Putamen (tissue), 1 donor: ENCODE measurements at regions not wholly inside any gene's neighbourhood (a gene's known extent, or its start where the extent isn't known, plus 50 kb on each side); places are given as distances from the start of the nearest gene placed in this dataset.
"Not testable (repeated sequence)": the region's sequence is repeated elsewhere in the genome, so short reads cannot be mapped to it uniquely, and the experiment has no call there.

Experiments used
- DNase-seq: peaks from one replicate; pipeline ENCODE4 v3.0.0-alpha.2; 2016; ENCODE audit warnings: low spot score

DNA sequence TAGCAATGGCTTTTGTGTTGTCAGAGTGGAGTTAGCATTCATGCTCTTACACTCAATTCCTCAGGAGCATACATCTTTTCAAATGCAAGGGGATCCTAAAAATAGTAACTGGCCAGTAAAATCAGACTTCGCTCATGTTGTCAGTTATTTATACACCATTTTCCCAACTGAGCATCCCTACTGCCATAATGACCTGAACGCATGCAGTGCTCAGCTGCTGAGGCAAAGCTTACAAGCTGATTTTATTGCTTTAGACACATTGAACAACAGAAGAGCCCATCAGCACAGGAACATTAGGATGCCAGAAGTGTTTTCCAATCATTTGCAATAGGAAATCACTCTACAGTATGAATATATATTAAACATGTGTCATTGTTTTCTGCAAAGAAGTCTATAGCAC, 689.7 kb upstream of the BCHE start:
- DNase-seq = no peak

- DNase-seq = no peak
Observed at GRCh38 chr3:166522017-166522416, 684.8 kb upstream of the BCHE start.

- no peak for DNase-seq
Observed at GRCh38 chr3:166519443-166519842, 682.2 kb upstream of the BCHE start.

DNA sequence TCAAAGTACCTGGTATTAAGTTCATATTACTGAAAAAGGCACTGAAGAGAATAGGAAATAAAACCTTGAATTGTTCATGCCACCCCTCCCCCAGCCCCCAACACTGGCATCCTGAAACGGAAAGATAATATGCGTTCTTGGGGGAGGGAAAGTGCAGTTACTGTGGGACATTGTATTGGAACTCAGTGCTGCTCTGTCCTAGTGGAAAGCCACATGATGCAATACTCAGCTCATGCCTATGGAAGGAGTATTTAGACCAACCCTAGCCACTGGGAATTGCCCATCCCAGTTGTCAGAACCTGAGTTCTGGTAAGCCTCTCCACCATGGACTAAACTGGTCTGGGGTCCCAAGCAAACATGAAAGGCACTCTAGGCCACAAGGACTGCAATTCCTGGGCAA, 680.8 kb upstream of the BCHE start:
- DNase-seq = no peak

DNA sequence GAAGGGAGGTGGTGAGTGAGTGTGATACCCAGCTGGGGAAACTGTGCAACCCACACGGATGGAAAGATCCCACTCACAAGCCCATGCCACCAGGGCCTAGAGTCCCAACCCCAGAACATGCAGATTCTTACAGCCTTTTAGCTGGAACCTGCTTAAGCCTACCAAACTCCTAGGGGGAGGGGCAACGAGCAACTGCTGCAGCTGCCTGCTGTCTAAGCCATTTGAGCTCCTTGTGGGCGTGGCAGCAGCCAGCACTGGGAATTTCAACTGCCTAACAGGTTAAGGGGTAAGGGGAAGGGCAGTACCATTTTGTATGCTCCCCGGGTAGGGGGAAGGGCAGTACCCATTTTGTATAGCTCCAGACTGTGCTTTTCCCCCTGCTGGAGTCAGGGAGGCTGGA, 673.2 kb upstream of the BCHE start:
- no peak for DNase-seq

DNA sequence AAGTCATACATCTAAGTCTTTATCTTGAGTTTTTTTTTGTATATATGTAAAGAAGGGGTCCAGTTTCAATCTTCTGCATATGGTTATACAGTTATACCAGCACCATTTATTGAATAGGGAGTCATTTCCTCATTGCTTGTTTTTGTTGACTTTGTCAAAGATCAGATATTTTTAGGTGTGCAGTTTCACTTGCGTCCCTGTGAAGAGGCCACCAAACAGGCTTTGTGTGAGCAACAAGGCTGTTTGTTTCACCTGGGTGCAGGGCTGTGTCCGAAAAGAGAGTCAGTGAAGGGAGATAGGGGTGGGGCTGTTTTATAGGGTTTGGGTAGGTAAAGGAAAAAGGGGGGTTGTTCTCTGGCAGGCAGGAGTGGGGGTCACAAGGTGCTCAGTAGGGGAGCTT, 663.2 kb upstream of the BCHE start:
- DNase-seq = not testable (repeated sequence)

GRCh38 chr3:166499636-166500035, 662.4 kb upstream of the BCHE start:
- no peak for DNase-seq

DNA sequence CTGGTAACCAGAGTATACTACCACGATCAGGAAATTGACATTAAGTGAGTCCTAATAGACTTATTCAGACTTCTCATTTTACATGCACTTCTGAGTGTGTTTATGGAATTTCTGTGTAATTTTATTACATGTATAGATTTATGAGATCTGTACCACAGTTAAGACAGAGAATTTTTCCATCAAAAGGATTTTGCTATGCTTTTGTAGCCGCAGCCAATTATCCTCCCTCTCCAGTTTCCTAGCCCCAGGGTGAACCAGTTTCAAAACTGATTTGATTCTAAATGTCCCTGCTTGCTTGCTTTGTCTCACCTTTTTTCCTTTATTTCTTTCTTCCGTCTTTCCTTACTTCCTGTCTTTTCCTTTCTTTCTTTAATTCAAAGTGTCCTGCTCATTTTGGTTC, 661.2 kb upstream of the BCHE start:
- DNase-seq = no peak

- DNase-seq = no peak
Observed at GRCh38 chr3:166489826-166490225, 652.6 kb upstream of the BCHE start.

DNA sequence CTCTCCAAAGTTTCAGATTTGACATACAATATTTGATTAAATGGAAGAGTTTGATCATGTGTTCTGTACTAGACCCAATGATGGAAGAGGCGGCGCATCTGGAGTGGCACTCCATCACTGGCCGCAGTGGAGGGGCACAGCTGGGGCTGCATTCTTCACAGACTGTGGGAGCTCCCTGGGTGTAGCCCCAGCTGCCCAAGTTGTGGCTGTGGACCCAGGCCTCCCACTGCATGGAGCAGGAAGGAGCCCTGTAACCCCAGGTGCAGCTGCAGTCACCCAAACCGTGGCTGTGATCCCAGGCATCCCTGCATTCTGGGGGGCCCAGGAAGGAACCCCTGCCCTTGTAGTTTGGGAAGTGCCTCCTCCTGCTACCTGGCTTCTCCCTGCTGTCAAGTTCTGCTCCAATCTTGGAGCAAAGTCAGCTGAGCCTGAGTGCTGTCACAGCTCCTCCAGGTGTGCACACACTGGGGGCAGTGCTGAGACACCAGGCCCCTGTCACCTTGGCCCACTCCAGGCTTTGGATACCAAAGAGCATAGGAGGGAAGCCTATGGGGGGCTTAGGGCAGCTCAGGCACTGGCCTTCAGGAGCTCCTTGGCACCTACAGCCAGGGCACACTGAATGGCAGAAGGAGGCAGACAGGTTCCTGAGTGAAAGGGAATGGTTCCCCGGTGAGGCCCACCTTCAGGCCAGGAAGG, 651.9 kb upstream of the BCHE start:
- DNase-seq = no peak

- DNase-seq = no peak
Observed at GRCh38 chr3:166484470-166484869, 647.2 kb upstream of the BCHE start.

DNA sequence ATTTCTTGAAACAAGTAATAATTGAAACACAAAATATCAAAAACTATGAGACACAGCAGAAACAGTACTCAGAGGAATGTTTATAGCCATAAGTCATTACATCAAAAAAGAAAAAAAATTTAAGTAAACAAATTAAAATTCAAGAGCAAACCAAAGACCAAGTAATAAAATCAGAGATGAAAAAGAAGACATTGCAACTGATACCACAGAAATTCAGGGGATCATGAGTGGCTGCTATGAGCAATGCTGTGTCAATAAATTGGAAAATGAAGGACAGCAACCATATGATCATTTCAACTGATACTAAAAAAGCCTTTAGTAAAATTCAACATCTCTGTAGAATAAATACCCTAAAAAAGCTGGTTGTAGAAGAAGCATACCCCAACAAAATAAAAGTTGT, 644.1 kb upstream of the BCHE start:
- DNase-seq = no peak

DNA sequence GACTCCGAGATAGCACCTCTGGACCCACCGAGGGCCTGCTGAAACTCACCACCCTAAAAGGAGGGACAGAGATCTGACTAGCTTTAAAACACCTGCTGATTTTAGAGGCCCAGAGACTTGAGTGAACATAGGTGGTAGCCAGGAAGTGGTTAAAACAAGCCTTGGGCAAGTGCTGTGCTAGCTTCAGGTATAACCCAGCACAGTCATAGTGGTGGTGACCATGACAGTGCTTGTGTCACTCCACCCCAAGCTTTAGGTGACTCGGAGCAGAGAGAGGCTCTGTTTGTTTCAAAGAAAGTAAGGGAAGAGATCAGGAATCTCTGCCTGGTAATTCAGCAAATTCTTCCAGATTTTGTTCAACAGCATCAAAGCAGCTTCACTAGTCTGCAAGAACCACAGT, 641.1 kb upstream of the BCHE start:
- DNase-seq = no peak

GRCh38 chr3:166473501-166473900, 636.3 kb upstream of the BCHE start:
- no peak for DNase-seq

GRCh38 chr3:166472015-166472414, 634.8 kb upstream of the BCHE start:
- no peak for DNase-seq

DNA sequence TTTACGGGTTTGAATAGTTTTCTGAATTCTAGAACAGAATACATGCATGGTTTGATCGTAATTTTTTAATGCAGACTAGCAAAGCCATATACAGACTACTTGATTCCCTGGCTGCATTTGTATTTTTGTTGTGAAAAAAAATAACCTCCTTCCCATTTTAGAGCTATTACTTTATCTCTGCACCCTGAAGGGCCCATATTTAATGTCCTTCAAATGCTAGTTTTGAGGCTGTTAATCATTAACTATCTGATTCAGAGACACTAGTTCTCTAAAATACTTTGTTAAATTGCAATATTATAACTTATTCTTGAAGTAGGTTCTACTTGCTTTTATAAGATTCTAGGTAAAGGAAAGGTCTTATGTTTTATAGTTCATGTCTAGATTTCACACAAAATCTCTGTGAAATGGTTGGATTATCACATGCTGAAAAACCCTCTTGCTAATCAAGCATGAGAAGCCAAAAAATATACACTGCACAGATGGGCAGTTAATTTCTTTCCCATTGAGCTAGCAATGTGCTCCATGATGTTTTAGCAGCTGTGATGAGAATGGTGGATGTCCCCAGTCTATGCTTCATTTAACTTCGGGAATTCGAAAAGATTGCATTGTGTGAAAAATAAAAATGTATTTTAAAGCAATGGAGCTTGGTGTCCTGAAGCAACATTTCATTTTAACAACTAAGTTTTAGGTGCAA, 634.0 kb upstream of the BCHE start:
- DNase-seq = no peak

DNA sequence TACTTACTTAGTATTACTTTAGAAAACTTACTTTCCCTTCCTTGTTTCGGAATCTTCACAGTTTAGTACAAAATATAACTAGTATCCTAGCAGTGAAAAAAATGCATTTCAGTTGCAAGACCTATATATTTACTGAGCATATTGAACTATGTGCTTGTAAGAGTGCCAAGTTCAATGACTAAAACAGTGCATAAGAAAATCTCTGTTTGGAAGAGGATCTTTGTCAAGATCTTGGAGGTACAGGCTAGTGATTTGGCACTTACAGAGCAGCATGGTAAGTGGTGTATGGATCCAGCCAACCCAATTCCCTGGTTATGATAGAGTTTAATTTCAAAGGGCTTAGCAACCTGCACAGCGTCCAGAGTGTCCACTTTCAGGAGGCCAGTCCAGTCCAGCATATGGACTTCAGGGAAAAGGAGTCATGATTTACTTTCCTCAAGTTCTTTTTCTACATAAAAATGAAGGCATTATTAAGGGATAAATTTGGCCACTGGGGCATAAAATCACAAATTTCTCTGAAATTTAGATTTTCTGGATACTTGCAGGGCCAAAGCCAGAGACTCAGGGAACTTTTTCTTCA, 625.8 kb upstream of the BCHE start:
- no peak for DNase-seq

GRCh38 chr3:166461626-166462025, 624.4 kb upstream of the BCHE start:
- no peak for DNase-seq

DNA sequence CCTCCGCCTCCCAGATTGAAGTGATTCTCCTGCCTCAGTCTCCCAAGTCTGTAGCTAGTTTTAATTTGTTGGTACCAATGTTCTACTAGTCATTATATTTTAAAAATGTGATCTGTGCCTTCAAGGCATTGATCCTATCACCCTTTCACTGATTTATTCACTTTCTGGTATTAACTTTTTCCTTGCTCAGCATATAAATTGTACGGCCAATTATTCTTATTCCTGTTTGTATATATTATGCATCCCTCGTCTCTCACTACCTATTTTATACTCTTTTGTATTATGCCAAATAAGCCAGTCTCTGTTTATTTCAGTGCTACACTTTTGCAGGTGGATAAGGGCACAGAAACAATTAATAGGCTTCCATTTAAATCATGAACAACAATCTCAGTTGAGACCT, 620.2 kb upstream of the BCHE start:
- no peak for DNase-seq

DNA sequence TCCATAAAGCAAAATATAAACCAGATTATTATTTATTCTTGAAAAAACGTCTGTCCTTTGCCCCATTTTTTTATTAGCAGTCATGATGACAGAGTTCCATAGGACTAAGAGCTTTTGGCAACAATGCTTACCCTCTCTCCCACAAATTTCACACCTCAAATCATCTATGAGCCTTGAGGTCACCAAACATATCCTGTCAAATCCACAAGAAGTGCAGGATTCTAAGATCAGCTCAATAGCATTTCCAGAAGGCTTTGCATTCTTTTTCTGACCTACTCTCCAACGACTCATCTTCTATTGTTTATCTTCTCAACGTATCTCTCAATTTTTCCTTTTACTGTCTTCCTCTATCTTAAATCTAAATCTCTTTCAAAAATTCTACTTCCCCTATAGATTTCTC, 619.1 kb upstream of the BCHE start:
- no peak for DNase-seq

DNA sequence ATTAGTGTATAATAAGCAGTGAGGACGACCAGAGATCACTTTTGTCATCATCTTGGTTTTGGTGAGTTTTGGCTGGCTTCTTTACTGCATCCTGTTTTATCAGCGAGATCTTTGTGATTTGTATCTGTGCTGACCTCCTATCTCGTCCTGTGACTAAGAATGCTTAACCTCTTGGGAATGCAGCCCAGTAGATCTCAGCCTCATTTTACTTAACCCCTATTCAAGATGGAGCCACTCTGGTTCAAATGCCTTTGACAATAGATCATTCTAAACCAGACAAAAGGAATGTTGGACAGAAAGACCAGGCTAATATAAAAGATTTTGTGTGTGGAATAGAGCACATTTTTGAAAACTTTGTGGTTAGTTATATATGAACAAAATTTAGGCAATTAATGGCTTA, 618.5 kb upstream of the BCHE start:
- DNase-seq = no peak

DNA sequence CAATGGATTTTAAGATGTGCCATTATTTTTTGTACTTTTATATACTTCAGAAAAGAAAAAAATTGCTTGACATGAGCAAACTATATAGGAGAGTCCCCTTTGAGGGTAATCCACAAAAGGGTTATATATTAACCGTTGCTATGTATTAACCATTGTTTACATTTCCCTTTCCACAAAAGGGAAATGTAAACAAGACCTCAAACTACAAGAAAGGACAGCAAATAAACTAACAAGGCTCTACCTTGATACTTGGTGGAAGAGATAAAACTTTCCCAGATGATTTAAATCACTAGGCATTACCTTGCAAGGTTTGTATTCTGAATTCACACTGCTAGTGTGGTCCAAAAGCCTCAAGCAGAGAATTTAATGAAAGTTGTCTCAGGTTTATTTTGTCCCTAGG, 616.3 kb upstream of the BCHE start:
- DNase-seq = no peak

DNA sequence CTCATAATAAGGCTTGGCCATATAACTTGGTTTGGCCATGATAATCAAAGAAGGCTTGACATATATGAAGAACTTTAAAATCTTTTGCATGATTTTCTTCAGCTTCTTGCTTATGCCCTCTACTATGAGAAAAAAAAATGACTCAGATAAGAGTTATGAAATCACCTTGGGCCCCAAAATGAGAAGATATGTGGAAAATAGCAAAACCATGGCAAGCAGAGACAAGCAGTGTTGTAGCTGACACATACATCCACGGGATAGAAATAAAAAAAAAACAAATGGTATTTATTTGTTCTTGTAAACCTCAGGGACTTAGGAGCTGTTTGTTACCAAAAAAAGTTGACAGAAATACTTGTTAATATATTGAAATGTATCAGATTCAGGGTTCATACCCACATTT, 614.8 kb upstream of the BCHE start:
- DNase-seq = no peak

DNA sequence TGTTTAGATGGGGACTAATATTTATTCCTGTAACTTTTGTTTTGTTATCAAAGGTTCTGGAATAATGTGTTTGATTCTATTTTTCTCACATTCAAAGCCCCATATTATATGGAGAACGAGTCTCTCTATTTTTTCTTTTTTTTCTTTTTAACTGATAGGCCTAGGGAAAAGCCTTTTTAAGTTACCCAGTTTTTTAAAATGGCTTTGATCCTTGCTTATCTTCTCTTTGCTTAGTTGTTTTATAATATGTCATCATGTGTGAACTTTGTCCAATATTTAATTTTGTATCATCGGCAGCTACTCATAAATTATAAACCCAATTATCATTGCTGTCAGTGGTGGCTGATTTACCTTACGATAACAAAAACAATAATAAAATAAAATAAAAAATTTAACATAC, 610.3 kb upstream of the BCHE start:
- DNase-seq = no peak
